HEK293 (cell line): ENCODE measurements at regions not wholly inside any gene's neighbourhood (a gene's known extent, or its start where the extent isn't known, plus 50 kb on each side); places are given as distances from the start of the nearest gene placed in this dataset.

Source experiments
- CTCF ChIA-PET: fragments of 350-600 bp; formaldehyde crosslinking; extraction: SDS; loops from one replicate; lab custom pipeline; 2021; ENCODE audit warnings: antibody characterized with exemption; lab: Yijun Ruan, JAX
- POLR2A ChIA-PET: fragments of 300-600 bp; formaldehyde crosslinking; extraction: SDS; loops from one replicate; lab custom pipeline; 2020; ENCODE audit warnings: antibody characterized with exemption, inconsistent platforms; lab: Yijun Ruan, JAX
- H3K27ac ChIP-seq: fragments of 200-500 bp; sonication (Bioruptor generic); 2 replicates; pipeline ENCODE4 v1.5.1; 2014; ENCODE audit warnings: low read depth, low read length, control low read depth, inconsistent platforms; ENCODE audit errors: extremely low read depth
- H3K36me3 ChIP-seq, 2 experiments: fragments of 200-500 bp in 1 of 2; sonication (Bioruptor generic) in 1 of 2; 1 replicate in 1 of 2; 2 replicates in 1 of 2; pipeline ENCODE4 v1.5.1; 2014 to 2017; ENCODE audit warnings: inconsistent platforms in 2 of 2, low read length in 2 of 2; ENCODE audit not compliant: control insufficient read depth in 2 of 2, insufficient read depth in 1 of 2
- H3K4me1 ChIP-seq: fragments of 200-500 bp; sonication (Bioruptor generic); 2 replicates; pipeline ENCODE4 v1.5.1; 2014; ENCODE audit warnings: mild to moderate bottlenecking, low read length, inconsistent platforms; ENCODE audit not compliant: control insufficient read depth, insufficient read depth
- H3K4me3 ChIP-seq: 2 replicates; pipeline ENCODE4 v1.5.1; 2011; ENCODE audit warnings: low read depth, mild to moderate bottlenecking, control low read depth, low read length, moderate library complexity
- H3K9me3 ChIP-seq: fragments of 200-500 bp; sonication (Bioruptor generic); 2 replicates; pipeline ENCODE4 v1.5.1; 2014; ENCODE audit warnings: low read depth, low read length, inconsistent platforms; ENCODE audit not compliant: control insufficient read depth, insufficient read depth
- GLIS1 ChIP-seq: fragments of 450-650 bp; formaldehyde crosslinking; IDR thresholded peaks from 2 replicates; pipeline ENCODE4 v1.5.1; 2016; ENCODE audit warnings: missing biosample characterization, missing genetic modification characterization
- HOXC10 ChIP-seq: sonication (generic); formaldehyde crosslinking; IDR thresholded peaks from 2 replicates; pipeline ENCODE4 v1.8.1; 2023; ENCODE audit warnings: mild to moderate bottlenecking, missing genetic modification reagents
- HOXD13 ChIP-seq: sonication (generic); formaldehyde crosslinking; IDR thresholded peaks from 2 replicates; pipeline ENCODE4 v1.8.0; 2022; ENCODE audit warnings: missing genetic modification reagents, borderline replicate concordance
- KLF16 ChIP-seq: fragments of 450-650 bp; formaldehyde crosslinking; IDR thresholded peaks from 2 replicates; pipeline ENCODE4 v1.5.1; 2017; ENCODE audit warnings: missing biosample characterization, missing genetic modification characterization
- KLF7 ChIP-seq: fragments of 450-650 bp; formaldehyde crosslinking; IDR thresholded peaks from 2 replicates; pipeline ENCODE4 v1.5.1; 2016; ENCODE audit warnings: missing biosample characterization, missing genetic modification characterization, borderline replicate concordance
- SP3 ChIP-seq: fragments of 450-650 bp; formaldehyde crosslinking; IDR thresholded peaks from 2 replicates; pipeline ENCODE4 v1.5.1; 2016; ENCODE audit warnings: missing biosample characterization, missing genetic modification characterization
- TRIM28 ChIP-seq: IDR thresholded peaks from 2 replicates; pipeline ENCODE4 v1.6.1; 2011; ENCODE audit warnings: low read length, control low read depth, borderline replicate concordance
- YY1 ChIP-seq: fragments of 450-650 bp; formaldehyde crosslinking; IDR thresholded peaks from 2 replicates; pipeline ENCODE4 v1.5.1; 2018; ENCODE audit warnings: missing biosample characterization, missing genetic modification characterization
- ZFHX2 ChIP-seq: fragments of 450-650 bp; formaldehyde crosslinking; conservative IDR thresholded peaks from 2 replicates; pipeline ENCODE4 v1.5.1; 2016; ENCODE audit warnings: missing biosample characterization, missing genetic modification characterization
- ZFP41 ChIP-seq: fragments of 450-650 bp; formaldehyde crosslinking; IDR thresholded peaks from 2 replicates; pipeline ENCODE4 v1.5.1; 2016; ENCODE audit warnings: missing biosample characterization, missing genetic modification characterization, borderline replicate concordance
- ZFP69B ChIP-seq: fragments of 450-650 bp; formaldehyde crosslinking; IDR thresholded peaks from 2 replicates; pipeline ENCODE4 v1.5.1; 2016; ENCODE audit warnings: missing biosample characterization, missing genetic modification characterization
- ZNF132 ChIP-seq: fragments of 450-650 bp; formaldehyde crosslinking; IDR thresholded peaks from 2 replicates; pipeline ENCODE4 v1.5.1; 2017; ENCODE audit warnings: missing biosample characterization, missing genetic modification characterization, borderline replicate concordance
- ZNF138 ChIP-seq: fragments of 450-650 bp; formaldehyde crosslinking; IDR thresholded peaks from 2 replicates; pipeline ENCODE4 v1.5.1; 2016; ENCODE audit warnings: missing biosample characterization, missing genetic modification characterization, borderline replicate concordance
- ZNF214 ChIP-seq: fragments of 450-650 bp; formaldehyde crosslinking; IDR thresholded peaks from 2 replicates; pipeline ENCODE4 v1.5.1; 2017; ENCODE audit warnings: missing biosample characterization, mild to moderate bottlenecking, missing genetic modification characterization, borderline replicate concordance
- ZNF311 ChIP-seq: fragments of 450-650 bp; formaldehyde crosslinking; IDR thresholded peaks from 2 replicates; pipeline ENCODE4 v1.5.1; 2017; ENCODE audit warnings: missing biosample characterization, missing genetic modification characterization, borderline replicate concordance
- ZNF394 ChIP-seq: fragments of 450-650 bp; formaldehyde crosslinking; IDR thresholded peaks from 2 replicates; pipeline ENCODE4 v1.5.1; 2016; ENCODE audit warnings: missing biosample characterization, missing genetic modification characterization, mild to moderate bottlenecking, moderate library complexity, borderline replicate concordance
- ZNF426 ChIP-seq: fragments of 450-650 bp; formaldehyde crosslinking; IDR thresholded peaks from 2 replicates; pipeline ENCODE4 v1.5.1; 2017; ENCODE audit warnings: missing biosample characterization, missing genetic modification characterization, mild to moderate bottlenecking, inconsistent platforms, moderate library complexity
- ZNF48 ChIP-seq: fragments of 450-650 bp; formaldehyde crosslinking; IDR thresholded peaks from 2 replicates; pipeline ENCODE4 v1.5.1; 2016; ENCODE audit warnings: missing biosample characterization, missing genetic modification characterization
- ZNF585B ChIP-seq: fragments of 450-650 bp; formaldehyde crosslinking; IDR thresholded peaks from 2 replicates; pipeline ENCODE4 v1.5.1; 2016; ENCODE audit warnings: missing biosample characterization, missing genetic modification characterization
- ZNF747 ChIP-seq: fragments of 450-650 bp; formaldehyde crosslinking; IDR thresholded peaks from 2 replicates; pipeline ENCODE4 v1.5.1; 2016; ENCODE audit warnings: missing biosample characterization, missing genetic modification characterization
- TF ChIP-seq, protein P1 (sequence below): fragments of 450-650 bp; formaldehyde crosslinking; IDR thresholded peaks from 2 replicates; pipeline ENCODE4 v1.5.1; 2016; ENCODE audit warnings: missing biosample characterization, missing genetic modification characterization
- TF ChIP-seq, protein P2 (sequence below): fragments of 450-650 bp; formaldehyde crosslinking; IDR thresholded peaks from 2 replicates; pipeline ENCODE4 v1.5.1; 2017; ENCODE audit warnings: missing biosample characterization, missing genetic modification characterization

GRCh38 chr4:62881901-62882300 is 1527.3 kb downstream of the TECRL start:
- TF ChIP-seq ZNF585B (tag by site-specific recombination) (no peak), ZFHX2 (tag by site-specific recombination) (no peak), ZFP41 (tag by site-specific recombination) (no peak), ZNF311 (tag by site-specific recombination) (no peak), HOXD13 (CRISPR knock-in tag) (no peak), ZNF747 (tag by site-specific recombination) (no peak), HOXC10 (CRISPR knock-in tag) (no peak), ZNF132 (tag by site-specific recombination) (no peak), KLF7 (no peak)
- TF ChIP-seq, protein P1, sequence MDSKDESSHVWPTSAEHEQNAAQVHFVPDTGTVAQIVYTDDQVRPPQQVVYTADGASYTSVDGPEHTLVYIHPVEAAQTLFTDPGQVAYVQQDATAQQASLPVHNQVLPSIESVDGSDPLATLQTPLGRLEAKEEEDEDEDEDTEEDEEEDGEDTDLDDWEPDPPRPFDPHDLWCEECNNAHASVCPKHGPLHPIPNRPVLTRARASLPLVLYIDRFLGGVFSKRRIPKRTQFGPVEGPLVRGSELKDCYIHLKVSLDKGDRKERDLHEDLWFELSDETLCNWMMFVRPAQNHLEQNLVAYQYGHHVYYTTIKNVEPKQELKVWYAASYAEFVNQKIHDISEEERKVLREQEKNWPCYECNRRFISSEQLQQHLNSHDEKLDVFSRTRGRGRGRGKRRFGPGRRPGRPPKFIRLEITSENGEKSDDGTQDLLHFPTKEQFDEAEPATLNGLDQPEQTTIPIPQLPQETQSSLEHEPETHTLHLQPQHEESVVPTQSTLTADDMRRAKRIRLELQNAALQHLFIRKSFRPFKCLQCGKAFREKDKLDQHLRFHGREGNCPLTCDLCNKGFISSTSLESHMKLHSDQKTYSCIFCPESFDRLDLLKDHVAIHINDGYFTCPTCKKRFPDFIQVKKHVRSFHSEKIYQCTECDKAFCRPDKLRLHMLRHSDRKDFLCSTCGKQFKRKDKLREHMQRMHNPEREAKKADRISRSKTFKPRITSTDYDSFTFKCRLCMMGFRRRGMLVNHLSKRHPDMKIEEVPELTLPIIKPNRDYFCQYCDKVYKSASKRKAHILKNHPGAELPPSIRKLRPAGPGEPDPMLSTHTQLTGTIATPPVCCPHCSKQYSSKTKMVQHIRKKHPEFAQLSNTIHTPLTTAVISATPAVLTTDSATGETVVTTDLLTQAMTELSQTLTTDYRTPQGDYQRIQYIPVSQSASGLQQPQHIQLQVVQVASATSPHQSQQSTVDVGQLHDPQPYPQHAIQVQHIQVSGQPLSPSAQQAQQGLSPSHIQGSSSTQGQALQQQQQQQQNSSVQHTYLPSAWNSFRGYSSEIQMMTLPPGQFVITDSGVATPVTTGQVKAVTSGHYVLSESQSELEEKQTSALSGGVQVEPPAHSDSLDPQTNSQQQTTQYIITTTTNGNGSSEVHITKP (tag by site-specific recombination) = no peak
- TF ChIP-seq, protein P2, sequence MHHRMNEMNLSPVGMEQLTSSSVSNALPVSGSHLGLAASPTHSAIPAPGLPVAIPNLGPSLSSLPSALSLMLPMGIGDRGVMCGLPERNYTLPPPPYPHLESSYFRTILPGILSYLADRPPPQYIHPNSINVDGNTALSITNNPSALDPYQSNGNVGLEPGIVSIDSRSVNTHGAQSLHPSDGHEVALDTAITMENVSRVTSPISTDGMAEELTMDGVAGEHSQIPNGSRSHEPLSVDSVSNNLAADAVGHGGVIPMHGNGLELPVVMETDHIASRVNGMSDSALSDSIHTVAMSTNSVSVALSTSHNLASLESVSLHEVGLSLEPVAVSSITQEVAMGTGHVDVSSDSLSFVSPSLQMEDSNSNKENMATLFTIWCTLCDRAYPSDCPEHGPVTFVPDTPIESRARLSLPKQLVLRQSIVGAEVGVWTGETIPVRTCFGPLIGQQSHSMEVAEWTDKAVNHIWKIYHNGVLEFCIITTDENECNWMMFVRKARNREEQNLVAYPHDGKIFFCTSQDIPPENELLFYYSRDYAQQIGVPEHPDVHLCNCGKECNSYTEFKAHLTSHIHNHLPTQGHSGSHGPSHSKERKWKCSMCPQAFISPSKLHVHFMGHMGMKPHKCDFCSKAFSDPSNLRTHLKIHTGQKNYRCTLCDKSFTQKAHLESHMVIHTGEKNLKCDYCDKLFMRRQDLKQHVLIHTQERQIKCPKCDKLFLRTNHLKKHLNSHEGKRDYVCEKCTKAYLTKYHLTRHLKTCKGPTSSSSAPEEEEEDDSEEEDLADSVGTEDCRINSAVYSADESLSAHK (tag by site-specific recombination) = no peak
- Histone ChIP-seq H3K36me3 (no peaks in the 10 kb centered on the region), H3K9me3 (no peaks in the 10 kb centered on the region), H3K27ac (no peak overlapping the region), H3K4me3 (no peak overlapping the region), H3K4me1 (no peaks in the 10 kb centered on the region)
- ChIA-PET CTCF (no interaction called here), POLR2A (no interaction called here)

- Histone ChIP-seq H3K4me1 (no peaks in the 10 kb centered on the region), H3K27ac (no peak overlapping the region), H3K4me3 (no peak overlapping the region), H3K9me3 (no peaks in the 10 kb centered on the region), H3K36me3 (no peaks in the 10 kb centered on the region)
- ChIA-PET CTCF (no interaction called here), POLR2A (no interaction called here)
- no peak for TF ChIP-seq TRIM28
- TF ChIP-seq ZNF138 (tag by site-specific recombination) = no peak
- no peak for TF ChIP-seq ZFP41 (tag by site-specific recombination)
- TF ChIP-seq KLF16 (tag by site-specific recombination) = no peak
- TF ChIP-seq ZNF394 (tag by site-specific recombination) = no peak
- TF ChIP-seq ZNF426 (tag by site-specific recombination) = no peak
- TF ChIP-seq, protein P1 (tag by site-specific recombination) = no peak
- no peak for TF ChIP-seq SP3 (tag by site-specific recombination)
- TF ChIP-seq GLIS1 = no peak
- no peak for TF ChIP-seq ZNF214 (tag by site-specific recombination)
- TF ChIP-seq ZFP69B (tag by site-specific recombination) = no peak
- TF ChIP-seq ZNF48 = no peak
- no peak for TF ChIP-seq YY1 (tag by site-specific recombination)
Observed at GRCh38 chr4:62881210-62881609, 1528.0 kb downstream of the TECRL start.
